Thoracic aorta (tissue), 2 donors: ENCODE measurements at regions not wholly inside any gene's neighbourhood (a gene's known extent, or its start where the extent isn't known, plus 50 kb on each side); places are given as distances from the start of the nearest gene placed in this dataset.

ENCODE experiments used
- ATAC-seq: fragments of 150-250 bp; one replicate; pipeline ENCODE4 v1.8.0; 2017; ENCODE audit warnings: low read depth; ENCODE audit not compliant: insufficient number of reproducible peaks, low FRiP score
- DNase-seq: peaks from one replicate; pipeline ENCODE4 v3.0.0-alpha.2; 2020; ENCODE audit warnings: low spot score
- H3K27ac ChIP-seq, 2 donors: fragments of 200-600 bp; sonication (generic); 1 replicate in 1 of 2; 2 replicates in 1 of 2; pipeline ENCODE4 v1.5.1; 2016; ENCODE audit warnings: mild to moderate bottlenecking in 2 of 2, moderate library complexity in 2 of 2
- H3K27me3 ChIP-seq: fragments of 200-600 bp; sonication (generic); replicated peaks from 2 replicates; pipeline ENCODE4 v1.6.0; 2016; ENCODE audit warnings: mild to moderate bottlenecking; ENCODE audit not compliant: insufficient read depth
- H3K36me3 ChIP-seq: fragments of 200-600 bp; sonication (generic); one replicate; pipeline ENCODE4 v1.5.1; 2016
- H3K4me1 ChIP-seq, 2 donors: fragments of 200-600 bp; sonication (generic); 1 replicate in 1 of 2; 2 replicates in 1 of 2; pipeline versions ENCODE4 v1.5.1 to v1.6.0; 2016; ENCODE audit warnings: low read depth in 2 of 2, mild to moderate bottlenecking in 1 of 2; ENCODE audit not compliant: control insufficient read depth in 1 of 2
- H3K4me3 ChIP-seq: fragments of 200-600 bp; sonication (generic); 2 replicates; pipeline ENCODE4 v1.5.1; 2016; ENCODE audit warnings: mild to moderate bottlenecking
- H3K9me3 ChIP-seq: fragments of 200-600 bp; sonication (generic); 2 replicates; pipeline ENCODE4 v1.5.1; 2016
- TF ChIP-seq, protein P1 (sequence below): fragments of 200-600 bp; sonication (generic); IDR thresholded peaks from one replicate; pipeline ENCODE4 v1.5.1; 2019; ENCODE audit warnings: antibody characterized with exemption

DNA sequence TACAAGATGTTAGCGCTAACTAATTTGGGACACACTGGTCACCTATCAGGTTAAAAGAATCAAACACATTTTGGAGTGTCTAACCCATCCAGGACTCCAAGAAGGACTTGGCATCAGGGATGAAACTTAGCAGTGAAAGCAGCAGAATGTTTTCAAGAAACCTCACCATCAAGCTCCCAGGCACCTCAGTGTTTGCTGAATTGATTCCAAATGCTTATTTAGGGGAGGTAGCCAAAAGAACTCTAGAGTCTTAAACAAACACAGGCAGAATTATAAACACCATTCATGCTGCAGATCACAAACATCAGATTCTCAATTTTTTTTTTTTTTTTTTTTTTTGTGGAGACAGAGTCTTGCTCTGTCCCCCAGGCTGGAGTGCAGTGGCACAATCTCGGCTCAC is 122.8 kb upstream of the UXS1 start:
- TF ChIP-seq, protein P1, sequence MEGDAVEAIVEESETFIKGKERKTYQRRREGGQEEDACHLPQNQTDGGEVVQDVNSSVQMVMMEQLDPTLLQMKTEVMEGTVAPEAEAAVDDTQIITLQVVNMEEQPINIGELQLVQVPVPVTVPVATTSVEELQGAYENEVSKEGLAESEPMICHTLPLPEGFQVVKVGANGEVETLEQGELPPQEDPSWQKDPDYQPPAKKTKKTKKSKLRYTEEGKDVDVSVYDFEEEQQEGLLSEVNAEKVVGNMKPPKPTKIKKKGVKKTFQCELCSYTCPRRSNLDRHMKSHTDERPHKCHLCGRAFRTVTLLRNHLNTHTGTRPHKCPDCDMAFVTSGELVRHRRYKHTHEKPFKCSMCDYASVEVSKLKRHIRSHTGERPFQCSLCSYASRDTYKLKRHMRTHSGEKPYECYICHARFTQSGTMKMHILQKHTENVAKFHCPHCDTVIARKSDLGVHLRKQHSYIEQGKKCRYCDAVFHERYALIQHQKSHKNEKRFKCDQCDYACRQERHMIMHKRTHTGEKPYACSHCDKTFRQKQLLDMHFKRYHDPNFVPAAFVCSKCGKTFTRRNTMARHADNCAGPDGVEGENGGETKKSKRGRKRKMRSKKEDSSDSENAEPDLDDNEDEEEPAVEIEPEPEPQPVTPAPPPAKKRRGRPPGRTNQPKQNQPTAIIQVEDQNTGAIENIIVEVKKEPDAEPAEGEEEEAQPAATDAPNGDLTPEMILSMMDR = no peak
- no peak overlapping the region for H3K27ac ChIP-seq
- no peaks in the 10 kb centered on the region for H3K36me3 ChIP-seq
- no peak overlapping the region for H3K4me3 ChIP-seq
- DNase-seq (no peak), ATAC-seq (no peak)
- no peaks in the 10 kb centered on the region for H3K27me3 ChIP-seq
- no peaks in the 10 kb centered on the region for H3K9me3 ChIP-seq
- no peaks in the 10 kb centered on the region for H3K4me1 ChIP-seq

- Histone ChIP-seq H3K4me3 (no peak overlapping the region), H3K4me1 (no peaks in the 10 kb centered on the region), H3K36me3 (no peaks in the 10 kb centered on the region), H3K27ac (no peak overlapping the region), H3K27me3 (no peaks in the 10 kb centered on the region), H3K9me3 (no peaks in the 10 kb centered on the region)
- TF ChIP-seq, protein P1 = no peak
- ATAC-seq = no peak
- DNase-seq = no peak
Measured at GRCh38 chr2:106314444-106314843, 120.3 kb upstream of the UXS1 start.

DNA sequence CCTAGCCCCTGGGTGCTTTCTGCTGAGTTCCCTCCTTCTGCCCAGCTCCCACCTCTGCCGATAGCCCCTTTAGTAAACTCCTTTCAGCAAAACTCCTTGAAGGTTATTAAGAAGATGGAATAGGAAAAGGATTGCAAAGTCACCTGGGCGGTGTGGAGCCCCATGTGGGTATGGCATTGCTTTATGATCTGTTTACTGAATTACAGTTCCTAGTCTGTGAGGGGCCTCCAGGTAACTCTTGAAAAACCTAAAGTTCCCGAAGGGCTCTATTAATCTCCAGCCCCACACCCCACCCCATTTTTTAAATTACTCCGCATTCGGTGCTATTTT is 116.9 kb upstream of the UXS1 start:
- DNase-seq = no peak
- TF ChIP-seq, protein P1 = no peak

DNA sequence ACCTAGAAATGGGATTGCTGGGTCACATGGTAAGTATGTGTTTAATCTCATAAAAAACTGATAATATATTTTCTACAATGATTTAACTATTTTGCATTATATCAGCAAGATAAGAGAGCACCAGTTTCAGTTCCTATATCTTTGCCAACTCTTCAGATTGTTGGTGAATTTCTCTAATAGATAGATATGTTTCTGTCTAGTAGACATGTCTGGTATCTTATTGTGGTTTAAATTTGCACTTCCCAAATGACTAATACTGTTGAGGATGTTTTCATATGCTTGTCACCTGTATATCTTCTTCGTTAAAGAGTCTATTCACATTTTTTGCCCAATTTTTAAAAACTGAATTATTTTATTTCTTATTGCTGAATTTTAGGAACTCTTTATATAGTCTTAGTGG is 113.8 kb upstream of the UXS1 start:
- H3K36me3 ChIP-seq = no peaks in the 10 kb centered on the region
- H3K27me3 ChIP-seq = no peaks in the 10 kb centered on the region
- TF ChIP-seq, protein P1 = no peak
- no peaks in the 10 kb centered on the region for H3K4me1 ChIP-seq
- H3K9me3 ChIP-seq = no peaks in the 10 kb centered on the region
- no peak for ATAC-seq
- no peak overlapping the region for H3K27ac ChIP-seq
- no peak for DNase-seq
- no peak overlapping the region for H3K4me3 ChIP-seq

More for the DNA sequence above, 116.9 kb upstream of the UXS1 start:
- H3K27me3 ChIP-seq = no peaks in the 10 kb centered on the region
- H3K27ac ChIP-seq = no peak overlapping the region
- no peak overlapping the region for H3K4me3 ChIP-seq
- H3K36me3 ChIP-seq = no peaks in the 10 kb centered on the region
- H3K9me3 ChIP-seq = no peaks in the 10 kb centered on the region
- H3K4me1 ChIP-seq = no peaks in the 10 kb centered on the region
- ATAC-seq = no peak

DNA sequence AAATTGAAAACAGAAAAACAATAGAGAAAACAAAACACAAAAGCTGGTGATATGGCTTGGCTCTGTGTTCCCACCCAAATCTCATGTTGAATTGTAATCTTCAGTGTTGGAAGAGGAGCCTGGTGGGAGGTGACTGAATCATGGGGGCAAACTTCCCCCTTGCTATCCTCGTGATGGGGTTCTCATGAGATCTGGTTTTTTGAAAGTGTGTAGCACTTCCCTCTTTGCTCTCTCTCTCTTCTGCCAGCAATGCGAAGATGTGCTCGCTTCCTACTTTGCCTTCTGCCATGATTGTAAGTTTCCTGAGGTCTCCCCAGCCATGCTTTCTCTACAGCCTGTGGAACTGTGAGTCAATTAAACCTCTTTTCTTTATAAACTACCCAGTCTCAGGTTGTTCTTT is 112.3 kb upstream of the UXS1 start:
- TF ChIP-seq, protein P1 = no peak
- Histone ChIP-seq H3K9me3 (no peaks in the 10 kb centered on the region), H3K27me3 (no peaks in the 10 kb centered on the region), H3K36me3 (no peaks in the 10 kb centered on the region), H3K27ac (no peak overlapping the region), H3K4me1 (no peaks in the 10 kb centered on the region), H3K4me3 (no peak overlapping the region)
- DNase-seq = no peak
- ATAC-seq = no peak
